GM18907 (cell line): ENCODE measurements at regions not wholly inside any gene's neighbourhood (a gene's known extent, or its start where the extent isn't known, plus 50 kb on each side); places are given as distances from the start of the nearest gene placed in this dataset.
"Not testable (repeated sequence)": the region's sequence is repeated elsewhere in the genome, so short reads cannot be mapped to it uniquely, and the experiment has no call there.

Experiments used
- ATAC-seq: cut with Tn5 transposase; IDR thresholded peaks from one replicate; pipeline ENCODE4 v1.9.1; 2021; ENCODE audit warnings: mild to moderate bottlenecking, moderate library complexity; ENCODE audit not compliant: unreplicated experiment

DNA sequence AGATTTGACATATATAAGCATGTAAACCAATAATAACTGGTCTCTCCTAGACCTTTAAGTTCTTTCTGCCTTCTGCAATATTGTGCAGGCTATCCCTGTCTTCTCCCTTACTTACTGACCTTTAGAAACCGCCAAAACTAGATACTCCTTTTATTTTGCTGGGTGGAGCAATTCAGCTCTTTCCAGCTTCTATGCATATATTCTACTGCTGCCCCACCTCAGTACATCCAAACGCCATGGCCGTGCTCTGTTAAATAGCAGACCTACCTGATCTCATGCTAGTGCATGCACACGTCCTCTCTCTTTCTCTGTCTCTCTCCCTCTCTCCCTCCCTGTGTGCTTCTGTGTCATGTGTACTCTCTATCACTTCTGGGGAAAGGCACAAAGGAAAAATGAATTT, 76.7 kb upstream of the CAPRIN1 start:
- no peak for ATAC-seq

GRCh38 chr11:33971530-33971929, 79.7 kb upstream of the LMO2 start:
- ATAC-seq = not testable (repeated sequence)

DNA sequence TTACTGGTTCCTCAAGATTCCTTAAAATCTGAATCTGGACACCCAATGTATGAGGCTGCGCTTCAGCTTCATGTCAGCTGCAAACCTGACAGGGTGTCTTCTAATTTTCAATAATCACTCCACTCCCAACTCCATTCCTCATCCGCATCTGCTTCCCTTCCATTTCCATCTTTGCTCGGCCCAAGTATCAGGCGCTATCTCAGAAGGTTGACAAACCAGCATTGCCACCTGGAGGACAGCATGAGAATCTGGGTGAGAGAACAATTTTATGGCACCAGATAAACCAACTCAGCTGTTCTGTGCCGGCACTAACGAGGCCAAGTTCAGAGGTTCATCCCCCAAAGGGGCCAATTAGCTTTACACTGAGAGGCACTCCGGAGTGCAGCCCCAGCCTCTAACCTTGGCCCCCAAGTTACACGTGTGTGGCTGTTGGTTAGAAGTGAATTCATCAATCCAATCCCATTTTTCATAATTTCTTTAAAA, 79.1 kb upstream of the LMO2 start:
- no peak for ATAC-seq

- ATAC-seq = no peak
Measured at GRCh38 chr11:33967451-33967850, 75.6 kb upstream of the LMO2 start.

DNA sequence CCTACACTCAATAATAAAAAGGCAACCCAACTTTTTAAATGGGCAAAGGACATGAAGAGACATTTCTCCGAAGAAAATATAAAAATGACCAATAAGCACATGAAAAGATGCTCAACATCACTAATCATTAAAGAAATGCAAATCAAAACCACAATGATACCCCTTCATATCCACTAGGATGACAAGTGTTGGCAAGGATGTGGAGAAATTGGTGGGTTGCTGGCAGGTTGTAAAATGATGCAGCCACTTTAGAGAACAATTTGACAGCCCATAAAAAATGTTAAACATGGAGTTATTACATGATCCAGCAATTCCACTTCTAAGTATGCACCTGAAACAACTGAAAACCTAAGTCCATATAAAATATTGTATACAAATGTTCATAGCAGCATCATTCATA, 73.2 kb upstream of the LMO2 start:
- ATAC-seq = no peak

DNA sequence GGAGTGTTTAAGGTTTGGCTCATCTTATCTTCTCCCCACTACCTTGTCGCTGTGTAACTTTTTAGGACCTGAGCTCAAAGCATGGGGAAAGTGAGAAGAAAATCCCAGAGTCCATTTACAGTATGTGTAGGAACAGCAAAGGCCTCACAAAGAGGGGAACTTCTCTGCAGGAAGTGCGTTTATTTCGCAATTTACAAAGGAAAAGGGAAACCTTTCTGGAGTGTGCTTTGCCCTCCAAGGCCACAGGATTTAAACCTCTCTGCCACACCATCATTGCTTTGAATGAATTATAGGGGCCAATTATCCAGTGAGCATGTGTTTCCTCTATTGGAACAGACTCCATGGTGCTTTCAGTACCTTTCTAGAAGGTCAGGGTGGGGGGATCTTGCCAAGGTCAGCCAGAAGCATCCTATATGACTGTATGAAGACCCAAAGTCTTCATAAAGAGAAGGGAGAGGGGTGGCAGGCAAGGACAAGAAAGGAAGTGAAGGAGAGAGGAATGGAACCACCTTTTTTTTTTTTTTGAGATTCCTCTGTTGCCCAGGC, 68.1 kb upstream of the LMO2 start:
- no peak for ATAC-seq

DNA sequence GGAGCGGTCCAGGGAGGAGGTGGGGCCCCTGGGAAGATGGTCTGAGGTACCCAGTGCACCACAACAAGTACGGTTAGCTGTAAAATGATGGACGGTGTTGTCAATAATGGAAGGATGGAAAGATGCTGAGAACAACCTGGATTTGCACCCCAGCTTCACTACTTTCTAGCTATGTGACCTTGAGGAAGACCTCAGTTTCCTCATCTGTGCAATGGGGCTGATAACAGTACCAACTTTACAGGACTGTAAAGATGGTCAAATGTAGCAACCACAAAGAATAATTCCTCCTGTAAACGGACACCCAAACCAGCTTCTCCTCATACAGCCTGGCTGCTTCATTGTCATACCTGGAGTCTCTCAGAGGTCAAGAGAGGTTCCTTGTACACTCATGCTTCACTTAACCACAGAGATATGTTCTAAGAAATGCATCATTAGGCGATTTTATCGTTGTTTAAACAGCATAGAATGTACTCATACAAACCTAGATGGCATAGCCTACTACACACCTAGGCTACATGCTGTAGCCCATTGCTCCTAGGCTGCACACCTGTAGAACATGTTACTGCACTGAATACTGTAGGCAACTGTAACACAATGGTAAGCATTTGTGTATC, 65.5 kb upstream of the LMO2 start:
- no peak for ATAC-seq

GRCh38 chr11:33956611-33957010, 64.7 kb upstream of the LMO2 start:
- ATAC-seq = no peak

DNA sequence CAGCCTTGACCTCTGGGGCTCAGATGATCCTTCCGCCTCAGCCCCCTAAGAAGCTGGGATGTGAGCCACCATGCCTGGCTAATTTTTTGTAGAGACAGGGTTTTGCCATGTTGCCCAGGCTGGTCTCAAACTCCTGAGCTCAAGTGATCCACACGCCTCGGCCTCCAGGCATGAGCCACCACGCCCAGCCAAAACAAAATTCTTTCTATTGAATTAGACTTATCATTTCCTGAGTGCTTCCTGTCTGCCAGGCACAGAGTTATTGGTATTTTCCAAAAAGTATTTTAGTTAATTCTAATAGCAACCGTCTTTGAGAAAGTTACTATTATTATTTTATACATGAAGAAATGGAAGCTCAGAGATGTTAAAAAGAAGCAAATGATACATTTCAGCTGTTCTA, 61.4 kb upstream of the LMO2 start:
- no peak for ATAC-seq

GRCh38 chr11:33952805-33953204, 60.9 kb upstream of the LMO2 start:
- no peak for ATAC-seq

GRCh38 chr11:33949252-33949913, 57.5 kb upstream of the LMO2 start:
- no peak for ATAC-seq

DNA sequence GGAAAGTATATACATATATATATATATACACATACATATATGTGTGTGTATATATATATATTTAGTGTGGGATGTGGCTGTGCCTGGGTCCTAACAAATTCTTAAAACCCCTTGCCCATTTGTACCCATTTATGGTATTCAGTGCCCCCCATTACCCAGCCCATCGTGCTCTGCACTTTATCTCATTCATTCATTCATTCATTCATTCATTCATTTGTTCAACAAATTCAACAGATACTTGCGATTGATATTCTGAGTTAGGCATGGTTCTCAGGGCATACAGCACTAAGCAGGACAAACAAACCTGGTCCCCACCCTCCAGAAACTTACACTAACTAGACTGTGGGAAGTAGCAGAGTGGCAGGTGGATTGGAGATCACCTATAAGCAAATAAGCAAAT, 56.6 kb upstream of the LMO2 start:
- no peak for ATAC-seq

DNA sequence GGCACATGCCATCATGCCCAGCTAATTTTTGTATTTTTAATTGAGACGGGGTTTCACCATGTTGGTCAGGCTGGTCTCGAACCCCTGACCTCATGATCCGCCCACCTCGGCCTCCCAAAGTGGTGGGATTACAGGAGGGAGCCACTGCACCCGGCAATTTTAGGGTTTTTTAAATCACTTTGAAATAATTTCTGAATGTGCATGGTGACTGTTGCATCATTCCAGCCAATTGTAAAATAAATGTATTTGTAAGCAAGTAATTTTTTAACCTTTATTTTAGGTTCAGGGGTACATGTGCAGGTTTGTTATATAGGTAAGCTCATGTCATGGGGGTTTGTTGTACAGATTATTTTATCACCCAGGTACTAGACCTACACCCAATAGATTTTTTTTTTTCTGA, 56.0 kb upstream of the LMO2 start:
- ATAC-seq = not testable (repeated sequence)

GRCh38 chr11:33946930-33947329, 55.1 kb upstream of the LMO2 start:
- ATAC-seq = no peak

DNA sequence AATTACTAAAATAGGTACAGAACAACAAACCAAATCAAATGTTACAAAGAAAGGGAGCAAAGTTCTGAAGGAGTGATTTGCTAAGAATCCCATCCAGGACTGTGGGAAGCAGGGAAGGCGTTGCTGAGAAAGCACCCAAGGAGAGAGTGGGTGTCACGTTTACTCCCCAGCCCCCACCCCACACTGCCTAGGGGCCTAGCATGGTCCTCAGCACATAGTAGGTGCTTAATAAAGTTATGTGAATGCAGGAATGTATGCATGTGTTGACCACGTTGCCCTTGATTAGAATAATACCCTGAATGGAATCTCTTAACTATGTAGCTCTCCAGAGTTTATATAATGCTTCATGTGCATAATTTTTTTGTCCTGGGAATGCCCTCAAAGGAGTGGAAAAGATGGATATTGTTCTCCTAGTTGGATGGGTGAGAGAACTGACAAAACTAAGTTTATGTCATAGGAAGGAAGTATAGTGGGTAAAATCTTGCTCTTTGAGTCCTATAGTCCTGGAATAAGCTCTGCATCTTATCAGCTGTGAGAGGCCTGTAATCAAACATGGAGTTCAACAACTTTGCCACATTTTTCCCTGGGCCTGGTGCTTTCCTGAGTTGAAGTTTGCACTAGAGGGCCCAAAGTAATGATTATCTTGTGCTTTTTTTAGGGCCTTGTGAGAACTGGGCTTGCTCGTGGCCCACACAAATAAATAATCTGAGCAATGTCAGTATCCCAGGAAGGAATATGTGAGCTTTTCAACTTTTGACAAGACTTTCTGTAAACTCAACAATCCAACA, 53.8 kb upstream of the LMO2 start:
- no peak for ATAC-seq

DNA sequence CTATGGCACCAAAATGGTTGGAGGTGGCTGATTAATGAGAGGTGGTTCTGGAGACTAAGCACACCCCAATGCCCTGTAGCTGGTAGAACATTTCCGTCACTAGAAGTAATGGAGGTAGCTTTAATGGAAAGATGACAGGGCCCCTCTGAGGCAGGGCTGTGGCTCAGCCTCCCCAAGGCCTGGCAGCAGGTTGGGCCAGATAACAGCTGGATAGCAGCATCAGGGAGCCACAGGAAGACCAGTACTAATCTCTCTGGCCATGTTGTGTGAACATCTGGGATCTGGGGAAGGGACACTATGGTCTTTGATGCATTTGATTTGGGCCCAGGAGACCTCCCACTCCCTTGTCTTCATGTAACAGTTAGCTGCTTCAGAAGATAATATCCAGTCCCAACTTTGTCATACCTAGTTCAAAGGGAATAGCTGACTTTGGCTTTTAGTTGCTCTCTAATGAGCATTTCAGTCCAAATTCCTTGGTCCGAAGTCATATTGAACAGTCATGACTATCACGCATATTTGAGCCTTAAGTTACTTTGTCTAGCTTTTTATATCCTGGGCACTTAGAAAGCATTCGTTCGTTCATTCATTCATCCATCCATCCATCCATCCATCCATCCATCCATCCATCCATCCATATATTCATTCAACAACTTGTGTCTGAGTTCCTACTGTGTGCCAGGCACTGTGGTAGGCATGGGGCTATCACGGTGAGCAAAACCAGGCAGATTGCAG, 53.0 kb upstream of the LMO2 start:
- ATAC-seq = no peak

DNA sequence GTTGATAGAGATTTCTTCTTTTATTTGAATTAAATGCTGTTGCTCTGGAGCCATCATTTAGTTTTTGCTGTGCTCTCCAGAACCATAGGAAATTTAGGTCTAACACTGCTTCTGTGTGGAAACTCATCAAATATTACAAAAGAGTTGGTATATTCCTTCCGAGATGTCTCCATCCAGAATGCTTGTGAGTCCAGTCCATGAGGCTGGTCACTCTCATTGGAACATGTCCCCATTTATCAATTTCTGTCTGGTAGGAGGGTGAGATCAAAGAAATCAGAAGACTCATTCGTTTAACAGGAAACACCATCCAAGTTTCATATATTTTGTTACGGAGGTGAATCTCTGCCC, 52.4 kb upstream of the LMO2 start:
- ATAC-seq = no peak

DNA sequence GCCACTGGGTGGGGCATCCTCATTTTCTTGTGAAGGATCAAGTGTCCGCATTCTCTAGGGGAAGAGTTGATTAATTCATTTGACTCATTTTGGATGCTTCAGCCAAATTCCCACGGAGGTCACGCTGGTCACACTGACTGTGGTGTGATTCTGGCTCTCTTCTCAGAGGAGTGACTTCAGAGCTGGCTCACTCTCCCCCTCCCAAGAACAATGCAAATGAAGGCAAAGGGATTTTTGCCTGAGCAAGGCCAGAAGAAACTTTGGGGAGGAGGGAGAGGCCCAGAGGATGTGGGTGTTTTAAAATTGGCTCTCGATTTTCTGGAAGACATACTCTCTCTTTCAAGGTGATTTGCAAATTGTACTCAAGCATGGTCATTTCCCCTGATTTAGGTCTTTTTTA, 51.1 kb upstream of the LMO2 start:
- no peak for ATAC-seq

- no peak for ATAC-seq
Measured at GRCh38 chr11:33941637-33942160, 49.8 kb upstream of the LMO2 start.
